HG03045 (cell line): ENCODE measurements at regions not wholly inside any gene's neighbourhood (a gene's known extent, or its start where the extent isn't known, plus 50 kb on each side); places are given as distances from the start of the nearest gene placed in this dataset.
"Not testable (repeated sequence)": the region's sequence is repeated elsewhere in the genome, so short reads cannot be mapped to it uniquely, and the experiment has no call there.

Source experiments
- ATAC-seq: cut with Tn5 transposase; IDR thresholded peaks from one replicate; pipeline ENCODE4 v1.9.1; 2021; ENCODE audit warnings: mild to moderate bottlenecking, moderate library complexity; ENCODE audit not compliant: unreplicated experiment

DNA sequence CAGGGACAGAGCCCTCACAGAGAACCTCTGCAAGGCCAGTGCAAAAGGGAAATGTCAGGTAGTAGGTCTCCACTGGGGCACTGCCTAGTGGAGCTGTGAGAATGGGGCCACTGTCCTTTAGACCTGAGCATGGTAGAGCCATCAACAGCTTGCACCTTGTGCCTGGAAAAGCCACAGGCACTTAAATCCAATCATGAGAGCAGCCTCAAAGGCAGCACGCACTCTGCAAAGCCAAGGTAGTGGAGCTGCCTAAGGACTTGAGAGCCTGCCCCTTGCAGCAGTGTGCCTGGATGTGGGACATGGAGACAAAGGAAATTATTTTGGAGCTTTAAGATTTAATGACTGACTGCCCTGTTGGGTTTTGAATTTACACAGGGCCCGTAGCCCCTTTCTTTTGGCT lies 918.5 kb upstream of the POT1 start:
- ATAC-seq = no peak

GRCh38 chr7:125847692-125848091 lies 918.1 kb upstream of the POT1 start:
- no peak for ATAC-seq

DNA sequence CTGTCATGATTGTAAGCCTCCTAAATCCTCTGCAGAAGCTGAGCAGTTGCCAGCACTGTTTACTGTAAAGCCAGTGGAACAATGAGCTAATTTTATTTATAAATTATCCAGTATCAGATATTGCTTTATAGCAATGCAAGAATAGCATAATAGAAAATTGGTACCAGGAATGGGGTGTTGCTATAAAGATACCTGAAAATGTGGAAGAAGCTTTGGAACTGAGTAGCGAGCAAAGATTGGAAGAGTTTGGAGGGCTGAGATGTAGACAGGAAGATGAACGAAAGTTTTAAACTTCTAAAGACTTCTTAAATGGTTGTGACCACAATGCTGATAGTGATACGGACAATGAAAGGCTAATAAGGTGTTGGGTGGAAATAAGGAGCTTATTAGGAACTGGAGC lies 917.4 kb upstream of the POT1 start:
- ATAC-seq = no peak

DNA sequence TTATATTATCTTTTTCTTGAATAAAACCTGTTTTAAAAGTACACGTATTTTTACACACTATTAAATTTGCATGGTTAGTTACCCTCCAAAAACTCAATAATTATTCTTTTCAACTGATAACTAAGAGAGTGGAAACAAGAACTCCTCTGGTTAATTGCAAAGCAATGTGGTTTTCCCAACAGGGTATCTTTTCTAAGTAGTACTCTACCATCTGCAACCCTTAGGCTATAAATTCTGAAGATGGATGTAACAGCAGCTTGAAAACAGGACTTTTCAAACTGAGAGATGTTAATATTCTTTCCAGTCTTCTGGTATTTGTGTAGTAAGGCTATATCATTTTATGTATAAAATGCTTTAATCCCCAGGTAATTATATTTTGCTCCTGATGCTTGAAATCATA lies 916.1 kb upstream of the POT1 start:
- no peak for ATAC-seq

DNA sequence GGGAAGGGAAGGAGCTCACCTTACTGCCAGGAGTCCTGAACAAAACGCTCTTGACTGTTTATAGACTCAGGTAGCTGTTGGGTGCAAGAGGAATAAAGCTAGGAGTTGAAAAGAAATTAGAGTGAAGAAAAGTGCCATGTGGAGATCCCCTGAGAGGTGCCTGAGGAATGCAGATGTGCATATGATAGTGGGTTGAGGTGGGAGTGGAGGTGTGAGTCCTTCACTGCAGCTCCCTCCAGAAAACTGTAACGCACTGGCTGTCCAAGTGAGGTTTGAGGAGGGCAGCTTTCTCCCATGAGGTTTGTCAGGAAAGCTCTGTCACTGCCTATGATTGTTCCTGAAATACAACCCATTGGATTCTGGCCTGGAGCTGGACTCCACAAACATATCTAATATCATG lies 904.8 kb upstream of the POT1 start:
- ATAC-seq = no peak

- no peak for ATAC-seq
Measured at GRCh38 chr7:125833839-125834238, 904.2 kb upstream of the POT1 start.

- no peak for ATAC-seq
Measured at GRCh38 chr7:125830743-125831142, 901.1 kb upstream of the POT1 start.

DNA sequence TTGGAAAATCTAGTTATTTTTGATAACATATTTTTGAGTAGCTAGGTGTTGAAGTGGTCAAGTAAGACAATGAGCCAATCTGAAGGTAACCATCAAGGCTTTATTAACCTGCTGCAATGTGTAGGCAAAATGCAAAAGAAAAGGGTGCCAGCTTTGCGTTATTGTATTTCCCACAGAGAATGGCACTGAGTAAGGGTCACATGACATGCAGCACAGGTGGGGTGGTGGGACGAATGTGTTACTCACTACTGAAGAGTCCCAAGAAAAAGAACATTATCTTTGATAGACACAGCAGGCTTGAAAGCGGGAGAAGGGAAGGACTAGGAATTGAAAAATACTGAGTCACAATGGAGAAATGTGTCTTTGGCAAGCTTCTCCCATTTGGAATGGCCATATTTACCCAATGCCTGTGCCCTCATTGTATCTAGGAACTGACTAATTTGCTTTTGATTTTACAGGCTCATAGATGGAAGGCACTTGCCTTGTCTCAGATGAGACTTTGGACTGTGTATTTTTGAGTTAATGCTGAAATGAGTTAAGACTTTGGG lies 898.6 kb upstream of the POT1 start:
- ATAC-seq = no peak

GRCh38 chr7:125823538-125823937 lies 893.9 kb upstream of the POT1 start:
- ATAC-seq = no peak

DNA sequence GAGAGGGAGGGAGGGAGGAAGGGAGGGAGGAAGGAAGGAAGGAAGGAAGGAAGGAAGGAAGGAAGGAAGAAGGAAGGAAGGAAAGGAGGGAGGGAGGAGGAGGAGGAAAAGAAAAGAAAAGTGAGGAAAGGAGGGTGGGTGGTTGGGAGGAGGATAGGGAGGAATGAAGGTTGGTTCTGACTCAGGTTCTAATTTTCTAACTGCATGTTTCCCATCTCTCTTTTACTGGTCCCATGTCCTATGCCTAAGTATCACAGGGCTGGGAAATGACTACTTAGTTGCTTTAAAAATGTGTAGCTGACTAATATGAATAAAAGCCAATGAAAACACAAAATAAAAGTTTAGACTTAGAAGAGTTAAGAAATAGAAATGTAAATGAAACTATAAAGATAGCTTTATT lies 890.9 kb upstream of the POT1 start:
- no peak for ATAC-seq

- ATAC-seq = no peak
Measured at GRCh38 chr7:125814100-125814499, 884.5 kb upstream of the POT1 start.

DNA sequence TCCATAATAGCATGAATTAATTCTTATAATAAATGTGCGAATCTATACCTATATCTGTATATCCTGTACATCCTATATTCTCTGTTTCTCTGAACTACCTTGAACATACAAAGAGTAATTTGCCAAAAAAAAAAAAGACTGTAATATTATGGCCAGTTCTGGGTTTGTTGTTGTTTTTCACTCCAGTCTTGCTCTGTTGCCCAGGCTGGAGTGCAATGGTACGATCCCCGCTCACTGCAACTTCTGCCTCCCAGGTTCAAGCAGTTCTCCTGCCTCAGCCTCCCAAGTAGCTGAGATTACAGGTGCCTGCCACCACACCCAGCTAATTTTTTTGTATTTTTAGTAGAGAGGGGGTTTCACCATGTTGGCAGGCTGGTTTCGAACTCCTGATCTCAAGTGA lies 876.9 kb upstream of the POT1 start:
- ATAC-seq = not testable (repeated sequence)

- ATAC-seq = no peak
Measured at GRCh38 chr7:125804273-125804672, 874.6 kb upstream of the POT1 start.

- no peak for ATAC-seq
Measured at GRCh38 chr7:125780153-125780552, 850.5 kb upstream of the POT1 start.

DNA sequence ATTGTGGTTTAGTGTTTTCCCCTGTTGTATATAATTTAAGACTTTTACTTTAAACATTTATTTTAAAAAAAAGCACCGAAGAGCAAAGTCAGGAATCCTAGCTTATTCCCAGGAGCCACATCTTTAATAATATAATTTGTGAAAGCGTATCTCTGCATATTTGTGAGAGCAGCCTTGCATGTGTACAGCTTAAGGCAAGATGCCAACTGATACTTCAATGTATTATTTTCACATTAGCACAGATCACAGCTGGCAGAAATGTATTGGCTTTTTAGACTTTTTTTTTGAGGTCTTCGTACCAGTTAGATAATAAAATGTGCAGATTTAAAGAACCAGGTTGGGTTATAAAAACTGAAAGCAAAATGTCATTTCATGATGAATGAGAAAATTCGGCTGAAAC lies 845.7 kb upstream of the POT1 start:
- no peak for ATAC-seq

DNA sequence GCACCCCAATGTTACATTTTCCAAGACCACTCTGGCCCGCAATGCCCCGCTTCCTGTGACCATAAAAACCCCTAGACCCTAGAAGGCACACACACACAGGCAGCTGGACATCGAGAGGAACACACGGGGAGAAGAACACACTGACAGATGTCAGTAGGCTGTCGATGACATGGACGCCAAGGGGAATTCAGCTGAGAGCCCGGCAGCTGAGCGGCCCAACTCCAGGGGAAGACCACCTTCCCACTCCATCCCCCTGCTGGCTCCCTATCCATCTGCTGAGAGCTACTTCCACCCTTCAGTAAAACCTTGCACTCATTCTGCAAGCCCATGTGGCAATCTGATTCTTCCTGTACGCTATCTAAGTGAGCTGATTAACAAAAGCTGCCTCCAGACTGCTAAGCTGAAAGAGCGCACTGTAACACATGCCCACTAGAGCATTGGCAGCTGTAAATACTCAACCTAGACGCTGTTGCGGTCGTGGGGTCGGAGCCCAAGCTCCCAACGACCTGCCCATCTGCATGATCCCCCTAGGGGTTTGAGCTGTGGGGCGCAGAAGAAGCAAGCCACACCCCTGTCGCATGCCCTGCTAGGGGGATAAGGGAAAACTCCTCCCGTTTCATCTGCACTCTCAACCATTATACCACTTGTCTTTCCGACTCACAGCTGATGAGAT lies 843.6 kb upstream of the POT1 start:
- no peak for ATAC-seq

GRCh38 chr7:125747966-125748365 lies 818.3 kb upstream of the POT1 start:
- ATAC-seq = no peak

- no peak for ATAC-seq
Measured at GRCh38 chr7:125746510-125746909, 816.9 kb upstream of the POT1 start.

- ATAC-seq = no peak
Measured at GRCh38 chr7:125727215-125727614, 797.6 kb upstream of the POT1 start.

DNA sequence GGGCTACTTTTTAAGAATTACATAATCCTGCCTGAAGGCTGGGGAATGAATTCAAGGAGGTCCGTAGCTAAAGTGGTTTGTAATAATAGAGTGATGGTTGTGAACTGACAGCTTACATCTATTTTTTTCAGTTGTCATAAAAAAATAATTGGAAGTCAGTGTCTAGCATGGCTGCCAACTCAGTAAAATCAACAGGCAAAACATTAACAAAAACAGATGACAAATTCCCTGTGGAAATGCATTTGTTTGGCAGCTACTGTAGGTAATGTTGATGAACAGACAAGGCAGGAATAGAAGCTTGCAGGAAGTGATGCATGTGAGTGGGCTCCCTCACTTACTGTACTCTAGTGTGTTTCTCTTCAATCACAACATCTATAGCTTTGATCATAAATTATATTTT lies 766.0 kb upstream of the POT1 start:
- no peak for ATAC-seq

DNA sequence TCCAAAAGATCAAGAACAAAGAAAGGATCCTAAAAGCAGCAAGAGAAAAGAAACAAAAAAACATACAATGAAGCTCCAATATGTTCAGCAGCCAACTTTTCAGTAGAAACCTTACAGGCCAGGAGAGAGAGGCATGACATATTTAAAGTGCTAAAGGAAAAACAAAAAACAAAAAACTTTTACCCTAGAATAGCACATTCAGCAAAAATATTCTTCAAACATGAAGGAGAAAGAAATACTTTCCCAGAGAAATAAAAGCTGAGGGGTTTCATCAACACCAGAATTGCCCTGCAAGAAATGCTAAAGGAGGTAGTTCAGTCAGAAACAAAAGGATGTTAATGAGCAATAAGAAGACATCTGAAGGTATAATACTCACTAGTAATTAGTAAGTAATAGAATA lies 753.5 kb upstream of the POT1 start:
- ATAC-seq = no peak

DNA sequence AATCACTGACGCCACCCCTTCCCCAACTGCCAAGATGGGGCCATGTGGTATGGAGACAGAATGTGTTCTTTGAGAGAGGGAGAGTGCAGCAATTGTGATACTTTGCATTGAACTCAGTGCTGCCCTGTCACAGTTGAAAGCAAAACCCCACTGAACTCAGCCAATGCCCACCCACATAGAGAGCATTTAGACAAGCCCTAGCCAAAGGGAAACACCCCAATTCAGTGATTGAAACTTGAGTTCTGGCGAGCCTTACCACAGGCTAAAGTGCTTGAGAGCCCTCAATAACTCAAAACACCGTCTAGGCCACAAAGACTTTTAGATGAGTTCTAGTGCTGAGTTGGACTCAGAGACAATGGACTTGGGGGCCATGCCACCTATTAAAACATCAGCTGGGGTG lies 751.9 kb upstream of the POT1 start:
- ATAC-seq = no peak

DNA sequence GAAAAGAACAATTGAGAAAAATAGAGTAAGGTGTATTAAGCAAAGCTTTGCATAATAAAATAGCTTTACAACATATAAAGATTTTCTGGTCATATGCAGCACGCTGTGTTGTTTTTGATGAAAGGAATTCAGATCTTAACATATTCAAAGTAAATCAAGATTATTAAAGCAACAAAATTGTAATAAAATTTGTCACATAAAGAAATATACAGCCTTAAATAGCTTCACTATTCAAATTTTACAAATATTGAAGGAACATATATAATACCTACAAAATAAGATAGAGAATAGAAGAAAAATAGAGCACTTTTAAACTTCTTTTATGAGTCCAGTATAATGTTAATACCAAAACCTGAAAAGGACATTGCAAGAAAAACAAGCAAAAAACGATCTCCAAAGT lies 749.1 kb upstream of the POT1 start:
- ATAC-seq = no peak
